Esophagus muscularis mucosa (tissue), 3 donors: ENCODE measurements at regions not wholly inside any gene's neighbourhood (a gene's known extent, or its start where the extent isn't known, plus 50 kb on each side); places are given as distances from the start of the nearest gene placed in this dataset.

Experiments
- CTCF ChIP-seq, 3 experiments: fragments of 200-600 bp in 2 of 3; fragments of 450-650 bp in 1 of 3; sonication (generic) in 2 of 3; IDR thresholded peaks; one replicate each; pipeline ENCODE4 v1.5.1; 2017 to 2019; ENCODE audit warnings: antibody characterized with exemption in 3 of 3, mild to moderate bottlenecking in 2 of 3, moderate library complexity in 1 of 3
- POLR2A ChIP-seq: fragments of 450-650 bp; IDR thresholded peaks from one replicate; pipeline ENCODE4 v1.6.1; 2017; ENCODE audit warnings: antibody characterized with exemption, moderate library complexity, mild to moderate bottlenecking, low read depth
- POLR2AphosphoS5 ChIP-seq, 2 donors: sonication (generic); formaldehyde crosslinking; IDR thresholded peaks; one replicate each; pipeline ENCODE4 v1.6.1; 2017; ENCODE audit warnings: antibody characterized with exemption in 2 of 2

DNA sequence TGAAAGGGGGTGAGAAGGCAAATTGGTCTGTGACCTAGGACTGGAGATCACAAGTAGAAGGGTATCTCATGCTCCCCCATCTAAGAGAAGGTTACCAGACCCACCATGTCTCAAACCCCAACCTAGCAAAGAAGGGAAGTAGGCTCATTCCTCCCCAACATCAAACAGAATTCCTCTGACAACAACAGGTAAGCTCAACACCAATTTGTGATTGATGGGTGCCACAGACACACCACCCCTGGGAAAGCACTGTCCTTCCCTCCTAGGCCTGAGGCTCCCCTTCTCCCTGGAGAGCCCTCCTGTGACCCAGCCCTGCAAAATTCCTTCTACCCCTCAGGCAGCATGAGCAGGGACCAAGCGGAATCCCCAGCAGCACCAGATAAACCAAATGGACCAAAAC, 154.3 kb downstream of the BUD13 start:
- TF ChIP-seq CTCF (IDR thresholded peaks at IDR 0.05) (no peak), POLR2AphosphoS5 (IDR thresholded peaks at IDR 0.05) (no peak), POLR2A (no peak)
